CD4-positive, alpha-beta T cell treated with Interleukin-12 subunit alpha and Interleukin-12 subunit beta, for 1 hour (primary cell): ENCODE measurements at regions not wholly inside any gene's neighbourhood (a gene's known extent, or its start where the extent isn't known, plus 50 kb on each side); places are given as distances from the start of the nearest gene placed in this dataset.

ENCODE experiments used
- DNase-seq: peaks from one replicate; pipeline ENCODE4 v3.0.0-alpha.2; 2020

GRCh38 chr7:1360521-1360971, 98.7 kb downstream of the MICALL2 start:
- DNase-seq, result no peak

- no peak for DNase-seq
Observed at GRCh38 chr7:1361016-1361755, 98.1 kb downstream of the MICALL2 start.

DNA sequence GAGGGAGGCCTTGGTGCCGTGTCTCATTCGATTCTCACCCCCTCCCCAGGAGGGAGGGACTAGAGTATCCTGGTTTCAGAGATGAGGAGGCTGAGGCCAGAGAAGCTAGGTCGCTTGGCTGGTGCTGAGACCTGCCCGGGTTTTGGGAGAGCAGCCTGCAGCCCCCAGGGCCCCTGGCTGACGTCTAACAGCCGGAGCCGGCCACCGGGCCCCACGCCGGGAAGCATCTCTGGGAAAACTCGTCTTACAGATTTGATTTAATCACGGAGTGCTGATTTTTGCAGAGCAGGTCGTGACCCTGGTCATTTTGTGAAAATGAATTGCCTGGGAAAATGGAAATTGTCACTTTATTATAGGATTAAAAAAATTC, 97.5 kb downstream of the MICALL2 start:
- DNase-seq, result no peak

DNA sequence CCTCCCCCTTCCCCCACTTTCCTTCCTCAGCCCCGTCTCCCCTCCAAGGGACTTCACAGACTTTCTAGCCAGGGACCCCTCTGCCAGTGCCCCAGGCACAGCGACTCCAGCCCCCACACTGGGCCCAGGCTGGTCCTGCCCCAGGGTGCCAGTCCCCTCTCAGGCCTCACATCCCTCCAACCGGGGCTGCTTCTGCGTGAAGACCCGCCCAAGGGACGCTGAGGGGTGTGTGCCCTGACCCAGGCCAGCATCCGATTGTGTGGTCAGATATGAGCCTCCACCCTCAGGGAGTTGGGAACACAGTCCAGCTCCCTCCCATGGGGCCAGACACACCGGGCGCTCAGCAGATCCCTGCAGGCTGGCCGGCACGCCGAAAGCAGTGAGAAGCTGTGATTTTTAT, 97.0 kb downstream of the MICALL2 start:
- no peak for DNase-seq

DNA sequence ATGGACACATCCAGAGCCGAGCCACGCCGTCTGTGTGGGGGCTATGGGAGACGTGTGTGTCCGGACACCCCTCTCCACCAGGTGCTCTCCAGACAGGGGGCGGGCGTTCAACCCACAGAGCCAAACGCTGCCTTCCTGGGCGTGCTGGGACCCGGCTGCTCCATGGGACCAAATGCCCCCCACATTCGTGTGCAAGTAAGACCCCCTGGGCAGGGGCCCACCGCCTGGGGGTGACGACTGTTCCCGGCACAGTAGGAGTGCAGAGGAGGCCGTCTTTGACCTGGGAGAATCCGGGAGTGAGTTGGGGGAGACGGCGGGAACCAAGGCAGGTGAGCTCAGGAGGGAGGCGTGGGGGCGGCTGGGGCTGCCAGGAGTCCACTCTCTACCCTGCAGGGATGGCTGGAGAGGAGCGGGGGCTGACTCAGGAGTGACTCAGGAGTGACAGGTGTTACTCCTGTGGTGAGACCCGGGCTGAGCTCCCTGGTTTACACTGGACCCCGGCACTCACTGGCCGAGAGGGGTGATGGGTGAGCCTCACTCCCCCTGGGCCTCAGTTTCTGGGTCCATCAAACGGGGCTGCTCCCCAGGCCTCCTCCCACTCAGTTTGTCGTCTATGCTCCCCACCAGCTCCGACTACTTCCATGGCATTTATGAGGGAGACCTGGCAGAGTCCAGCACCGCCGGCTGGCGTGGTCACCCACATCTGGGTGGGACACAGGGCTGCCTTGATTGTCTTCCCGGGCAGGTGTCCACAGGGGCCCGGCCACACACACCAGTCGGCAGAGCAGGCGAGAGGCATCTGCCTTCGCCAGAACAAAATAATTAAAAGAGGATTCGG, 95.0 kb downstream of the MICALL2 start:
- DNase-seq, result no peak

DNA sequence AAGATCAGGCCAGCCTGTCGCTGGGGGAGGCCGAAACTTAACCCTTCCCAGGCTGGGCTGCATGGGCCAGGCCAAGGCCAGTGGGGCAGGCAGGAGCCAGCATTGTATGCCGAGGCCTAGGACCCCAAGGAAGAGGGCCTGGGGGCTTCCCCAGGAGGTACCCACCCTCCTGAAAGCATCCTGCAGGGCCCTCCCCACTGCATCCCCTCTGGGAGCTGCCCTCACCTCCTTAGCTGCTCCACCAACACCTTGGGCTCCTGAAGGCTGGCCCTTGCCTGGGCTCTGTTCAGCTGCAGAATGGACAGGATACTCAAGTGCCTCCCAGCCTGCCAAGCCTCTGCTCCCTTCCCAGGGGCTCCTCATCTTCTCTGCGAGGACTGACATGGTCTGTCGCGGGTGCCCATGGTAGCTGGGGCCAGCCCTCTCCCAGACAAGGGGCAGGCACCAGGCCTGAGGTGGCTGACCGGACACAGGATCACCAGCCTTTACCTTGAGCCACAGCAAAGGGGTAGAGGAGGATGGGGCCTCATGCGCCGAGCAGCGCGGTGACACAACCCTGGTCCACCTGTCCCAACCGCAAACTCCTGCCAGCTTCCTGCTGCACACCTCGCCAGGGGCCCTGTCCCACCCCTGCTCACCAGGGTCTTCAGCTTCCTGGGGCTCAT, 94.2 kb downstream of the MICALL2 start:
- no peak for DNase-seq

- DNase-seq, result no peak
Observed at GRCh38 chr7:1365846-1366245, 93.4 kb downstream of the MICALL2 start.

DNA sequence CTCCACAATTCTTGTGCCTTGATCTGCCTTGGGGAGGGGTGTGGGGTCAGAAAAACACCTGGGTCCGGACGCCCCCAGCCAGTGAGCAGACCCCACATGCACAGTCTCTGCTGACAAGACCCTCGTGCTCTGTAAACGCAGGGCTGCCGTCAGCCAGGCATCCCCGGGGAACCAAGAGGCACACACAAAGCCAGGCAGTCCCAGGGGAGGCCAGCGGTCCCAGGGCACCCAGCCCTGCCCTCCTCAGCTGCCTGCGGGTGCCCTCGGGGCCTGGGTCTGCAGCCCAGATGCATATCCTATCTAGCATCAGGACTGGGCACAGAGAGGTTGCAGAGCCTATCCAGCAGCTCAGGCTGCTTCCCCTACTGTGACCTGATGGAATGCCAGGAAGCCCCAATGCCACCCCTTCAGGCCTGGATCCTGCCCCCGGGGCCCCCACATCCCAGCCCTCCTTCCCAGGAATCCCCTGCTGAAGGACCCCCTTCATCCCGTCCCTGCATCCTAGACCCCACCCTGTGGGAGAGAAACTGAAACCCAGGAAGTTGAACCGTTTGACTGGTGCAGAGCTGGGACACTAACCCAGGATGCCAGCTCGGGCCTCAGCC, 92.4 kb downstream of the MICALL2 start:
- DNase-seq, result no peak

- DNase-seq, result no peak
Observed at GRCh38 chr7:1367501-1368183, 91.6 kb downstream of the MICALL2 start.

GRCh38 chr7:1368184-1368681, 91.0 kb downstream of the MICALL2 start:
- DNase-seq, result no peak

- DNase-seq, result peak; percentile 16
Observed at GRCh38 chr7:1368682-1369571, 90.3 kb downstream of the MICALL2 start.

- DNase-seq, result no peak
Observed at GRCh38 chr7:1369916-1370657, 89.2 kb downstream of the MICALL2 start.

- no peak for DNase-seq
Observed at GRCh38 chr7:1370738-1371137, 88.5 kb downstream of the MICALL2 start.

GRCh38 chr7:1372063-1372462, 87.2 kb downstream of the MICALL2 start:
- no peak for DNase-seq

- DNase-seq, result no peak
Observed at GRCh38 chr7:1372671-1373379, 86.4 kb downstream of the MICALL2 start.

DNA sequence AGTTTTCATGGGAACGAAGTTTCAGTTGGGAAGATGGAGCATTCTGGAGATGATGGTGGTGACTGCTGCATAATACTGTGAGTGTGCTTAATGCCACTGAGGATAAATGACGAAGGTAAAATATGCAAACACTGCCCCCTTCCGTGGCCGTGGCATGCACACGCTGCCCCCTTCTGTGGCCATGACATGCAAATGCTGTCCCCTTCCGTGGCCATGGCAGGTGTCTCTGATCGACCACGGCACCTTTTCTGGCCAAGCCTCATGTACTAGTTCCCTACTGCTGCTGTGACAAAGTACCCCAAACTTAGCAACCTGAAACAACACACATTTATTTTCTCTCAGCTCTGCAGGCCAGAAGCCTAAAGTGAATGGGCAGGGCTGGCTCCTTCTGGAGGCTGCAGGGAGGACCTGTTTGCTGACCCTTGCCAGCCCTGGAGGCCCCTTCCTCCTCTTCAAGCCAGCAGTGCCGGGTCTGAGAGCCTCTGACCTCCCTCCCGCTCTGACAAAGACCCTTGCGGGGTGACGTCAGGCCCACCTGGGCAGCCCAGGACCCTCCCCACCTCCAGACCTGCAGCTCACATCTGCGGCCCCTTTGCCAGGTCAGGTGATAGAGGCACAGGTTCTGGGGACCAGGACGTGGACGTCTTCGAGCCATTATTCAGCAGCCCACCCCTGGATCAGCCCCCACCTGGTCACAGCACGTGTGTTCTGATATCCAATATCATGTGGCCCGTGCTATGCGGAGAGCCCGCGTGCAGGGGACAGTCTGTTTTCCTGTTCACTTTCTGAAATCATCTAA, 82.0 kb downstream of the MICALL2 start:
- DNase-seq, result no peak

GRCh38 chr7:1378610-1379601, 80.4 kb downstream of the MICALL2 start:
- no peak for DNase-seq
